GM12878 (cell line): ENCODE measurements at regions not wholly inside any gene's neighbourhood (a gene's known extent, or its start where the extent isn't known, plus 50 kb on each side); places are given as distances from the start of the nearest gene placed in this dataset.

Experiments
- ATAC-seq: fragments of 200-7000 bp; cut with Tn5 transposase; 3 replicates; pipeline ENCODE4 v1.9.1; 2020; ENCODE audit warnings: mild to moderate bottlenecking, moderate library complexity
- BruUV-seq: library from RNA; stranded (reverse); fragments of 400-500 nt; replicated peaks from 2 replicates; lab custom pipeline; 2021; lab: Mats Ljungman, UMichigan
- CTCF ChIA-PET: fragments of 300-600 bp; sonication (Branson Sonifier 250); formaldehyde crosslinking; extraction: SDS; loops from one replicate; lab custom pipeline; 2021; ENCODE audit warnings: inconsistent platforms; lab: Yijun Ruan, JAX
- POLR2A ChIA-PET: fragments of 350-600 bp; formaldehyde crosslinking; extraction: SDS; loops from one replicate; lab custom pipeline; 2021; ENCODE audit warnings: inconsistent platforms; lab: Charles Lee
- RAD21 ChIA-PET: fragments of 300-600 bp; sonication (Branson Sonifier 250); formaldehyde crosslinking; loops from one replicate; lab custom pipeline; 2023; ENCODE audit warnings: antibody characterized with exemption; ENCODE audit not compliant: unreplicated experiment; lab: Charles Lee
- SMC1A ChIA-PET: fragments of 300-600 bp; sonication (Branson Sonifier 250); formaldehyde crosslinking; loops from one replicate; lab custom pipeline; 2023; ENCODE audit not compliant: unreplicated experiment, uncharacterized antibody; lab: Charles Lee
- DNase-seq: peaks from one replicate; pipeline ENCODE4 v3.0.0-alpha.2; 2011; ENCODE audit warnings: low read depth, low spot score
- FAIRE-seq: peaks from 3 replicates; lab custom pipeline; 2011; peaks lifted over from hg19 to GRCh38; lab: Jason Lieb, UNC
- H2AFZ ChIP-seq: 2 replicates; pipeline ENCODE4 v1.6.0; 2011; ENCODE audit warnings: low read depth, low read length, control low read depth; ENCODE audit not compliant: control insufficient read depth
- H3K27ac ChIP-seq: 2 replicates; pipeline ENCODE4 v1.5.1; 2011; ENCODE audit warnings: control low read depth; ENCODE audit not compliant: control insufficient read depth, insufficient read depth
- H3K27me3 ChIP-seq, 2 experiments: replicated peaks in 1 of 2; 2 replicates each; pipeline versions ENCODE4 v1.6.0 to v1.6.1; 2011; ENCODE audit warnings: low read length in 1 of 2; ENCODE audit not compliant: control insufficient read depth in 2 of 2, insufficient read depth in 2 of 2
- H3K36me3 ChIP-seq, 2 experiments: 2 replicates each; pipeline ENCODE4 v1.5.1; 2011; ENCODE audit warnings: low read length in 1 of 2; ENCODE audit not compliant: control insufficient read depth in 2 of 2, insufficient read depth in 2 of 2
- H3K4me1 ChIP-seq: 2 replicates; pipeline ENCODE4 v1.6.1; 2011; ENCODE audit warnings: mild to moderate bottlenecking, low read length, moderate library complexity, mixed read lengths; ENCODE audit not compliant: control insufficient read depth, insufficient read depth
- H3K4me2 ChIP-seq: 2 replicates; pipeline ENCODE4 v1.6.0; 2011; ENCODE audit warnings: control low read depth; ENCODE audit not compliant: control insufficient read depth, insufficient read depth
- H3K4me3 ChIP-seq: fragments of 200-600 bp; sonication (generic); 2 replicates; pipeline ENCODE4 v1.5.1; 2016
- H3K79me2 ChIP-seq: 2 replicates; pipeline ENCODE4 v1.6.0; 2011; ENCODE audit warnings: low read length; ENCODE audit not compliant: control insufficient read depth, insufficient read depth
- H3K9ac ChIP-seq: 2 replicates; pipeline ENCODE4 v1.8.0; 2011; ENCODE audit warnings: low read length, control low read depth, mixed read lengths; ENCODE audit not compliant: control insufficient read depth, insufficient read depth
- H3K9me3 ChIP-seq: replicated peaks from 3 replicates; pipeline ENCODE4 v1.5.1; 2011; ENCODE audit warnings: mild to moderate bottlenecking, low read length; ENCODE audit not compliant: control insufficient read depth, insufficient read depth
- H4K20me1 ChIP-seq: 2 replicates; pipeline ENCODE4 v1.6.0; 2011; ENCODE audit not compliant: control insufficient read depth, insufficient read depth
- BHLHE40 ChIP-seq, 2 experiments: fragments of 450-650 bp in 1 of 2; IDR thresholded peaks; 2 replicates each; pipeline ENCODE4 v1.6.1; 2011 to 2017; ENCODE audit warnings: low read depth in 2 of 2, borderline replicate concordance in 1 of 2, improper control_type of control experiment in 1 of 2, low read length in 1 of 2, mild to moderate bottlenecking in 1 of 2
- CTCF ChIP-seq, 3 experiments: IDR thresholded peaks in 2 of 3; conservative IDR thresholded peaks in 1 of 3; 2 replicates each; pipeline ENCODE4 v1.5.1; 2011; ENCODE audit warnings: low read depth in 3 of 3, low read length in 3 of 3, mild to moderate bottlenecking in 3 of 3, control low read depth in 2 of 3, moderate library complexity in 2 of 3, inconsistent platforms in 1 of 3, mixed read lengths in 1 of 3; ENCODE audit not compliant: control insufficient read depth in 2 of 3, insufficient read depth in 1 of 3; ENCODE audit errors: extremely low read depth in 1 of 3
- STAT1 ChIP-seq: fragments of 450-650 bp; conservative IDR thresholded peaks from 2 replicates; pipeline ENCODE4 v1.6.1; 2014; ENCODE audit warnings: antibody characterized with exemption, mild to moderate bottlenecking
- ZNF207 ChIP-seq: fragments of 450-650 bp; IDR thresholded peaks from 2 replicates; pipeline ENCODE4 v1.6.1; 2014; ENCODE audit warnings: antibody characterized with exemption, mild to moderate bottlenecking, borderline replicate concordance
- WGBS: methylation state at CpG from one replicate; pipeline ENCODE4 v1.1.6; 2016; ENCODE audit warnings: low lambda C conversion rate; ENCODE audit not compliant: insufficient replicate concordance, insufficient coverage; ENCODE audit errors: missing lambda C conversion rate; 5-methylcytosine and 5-hydroxymethylcytosine counted together
- in situ Hi-C: fragments of 300-500 bp; cut with MboI; formaldehyde crosslinking; loops from 9 replicates; pipeline ENCODE4 v1.14.3; 2018; ENCODE audit warnings: mixed read lengths
- intact Hi-C: fragments of 100-400 bp; cut with micrococcal nuclease; formaldehyde crosslinking; loops from one replicate; pipeline ENCODE4 v1.14.2; 2022; ENCODE audit not compliant: unreplicated experiment

- CTCF ChIA-PET, result interaction anchor here (1.0 kb wide), 1 partner anchor 8 kb away, joined by 3 read pairs; no protein-coding TSS in a partner anchor
- SMC1A ChIA-PET, result interaction anchor here (1.1 kb wide), 1 partner anchor 9 kb away, joined by 5 read pairs; no protein-coding TSS in a partner anchor
- no peak overlapping the region for H3K4me2 ChIP-seq
Measured at GRCh38 chr6:140857739-140858380, 1274.9 kb upstream of the GJE1 start.

More at GRCh38 chr6:140857739-140858380, 1274.9 kb upstream of the GJE1 start:
- no peak overlapping the region for H3K4me3 ChIP-seq
- ChIA-PET RAD21 (no interaction called here), POLR2A (no interaction called here)
- in situ Hi-C loops (no loop called here), intact Hi-C loops (no loop called here)
- no TSS peak for BruUV-seq
- no peak overlapping the region for H2AFZ ChIP-seq
- no peaks in the 10 kb centered on the region for H3K27me3 ChIP-seq
- no peaks in the 10 kb centered on the region for H3K79me2 ChIP-seq
- 0% methylated on average over 1 of the region's 1 CpG for WGBS
- no peaks in the 10 kb centered on the region for H3K4me1 ChIP-seq
- no peak for TF ChIP-seq STAT1
- no peak for TF ChIP-seq ZNF207
- no peak for TF ChIP-seq BHLHE40 (IDR thresholded peaks at IDR 0.05; ENCODE audit: borderline replicate concordance in 1 of 2, low read depth in 2 of 2, low read length in 1 of 2)
- no peak for TF ChIP-seq CTCF (IDR thresholded peaks at IDR 0.05 in 2 of 3, conservative IDR thresholded peaks at IDR 0.05 in 1 of 3; ENCODE audit: control insufficient read depth in 2 of 3, extremely low read depth in 1 of 3, insufficient read depth in 1 of 3, low read depth in 3 of 3, low read length in 3 of 3)
- DNase-seq (no peak), ATAC-seq (no peak), FAIRE-seq (no peak)
- H4K20me1 ChIP-seq, result no peaks in the 10 kb centered on the region
- H3K9me3 ChIP-seq, result no peaks in the 10 kb centered on the region; the same call in 1 of the 3 replicates
- no peak overlapping the region for H3K27ac ChIP-seq
- no peaks in the 10 kb centered on the region for H3K36me3 ChIP-seq
- no peak overlapping the region for H3K9ac ChIP-seq
